Neural cell (in vitro differentiated cells): ENCODE measurements at regions not wholly inside any gene's neighbourhood (a gene's known extent, or its start where the extent isn't known, plus 50 kb on each side); places are given as distances from the start of the nearest gene placed in this dataset.
"Not testable (repeated sequence)": the region's sequence is repeated elsewhere in the genome, so short reads cannot be mapped to it uniquely, and the experiment has no call there.

Source experiments
- CTCF ChIP-seq: fragments of 450-650 bp; IDR thresholded peaks from 2 replicates; pipeline ENCODE4 v1.5.1; 2014; ENCODE audit warnings: antibody characterized with exemption, mild to moderate bottlenecking, moderate library complexity; ENCODE audit not compliant: poor library complexity, severe bottlenecking
- EP300 ChIP-seq: fragments of 450-650 bp; conservative IDR thresholded peaks from 2 replicates; pipeline ENCODE4 v1.6.1; 2014; ENCODE audit warnings: antibody characterized with exemption, mild to moderate bottlenecking, moderate library complexity; ENCODE audit not compliant: poor library complexity, severe bottlenecking
- EZH2 ChIP-seq: fragments of 200-600, 300-800 bp; shearing (Covaris generic), sonication (generic); IDR thresholded peaks from 2 replicates; pipeline ENCODE4 v1.6.1; 2014; ENCODE audit warnings: antibody characterized with exemption, low read length, borderline replicate concordance, mild to moderate bottlenecking; ENCODE audit not compliant: insufficient read depth, poor library complexity, severe bottlenecking
- MXI1 ChIP-seq: fragments of 450-650 bp; conservative IDR thresholded peaks from 2 replicates; pipeline ENCODE4 v1.6.1; 2014; ENCODE audit warnings: antibody characterized with exemption, mild to moderate bottlenecking; ENCODE audit not compliant: poor library complexity, severe bottlenecking
- POLR2AphosphoS5 ChIP-seq: IDR thresholded peaks from 2 replicates; pipeline ENCODE4 v1.6.1; 2012
- RAD21 ChIP-seq: fragments of 450-650 bp; conservative IDR thresholded peaks from 2 replicates; pipeline ENCODE4 v1.6.1; 2014; ENCODE audit warnings: antibody characterized with exemption, mild to moderate bottlenecking, moderate library complexity
- SMC3 ChIP-seq: fragments of 450-650 bp; conservative IDR thresholded peaks from 2 replicates; pipeline ENCODE4 v1.6.1; 2014; ENCODE audit warnings: antibody characterized with exemption, mild to moderate bottlenecking, moderate library complexity; ENCODE audit not compliant: poor library complexity
- TAF1 ChIP-seq: IDR thresholded peaks from 2 replicates; pipeline ENCODE4 v1.6.1; 2012; ENCODE audit warnings: low read depth

GRCh38 chr9:39533001-39533762, 177.7 kb downstream of the SPATA31A1 start:
- not testable (repeated sequence) for TF ChIP-seq CTCF, SMC3, POLR2AphosphoS5, TAF1, MXI1, EZH2, EP300, RAD21
